ENCODE measurements at regions not wholly inside any gene's neighbourhood (a gene's known extent, or its start where the extent isn't known, plus 50 kb on each side); places are given as distances from the start of the nearest gene placed in this dataset.

GRCh38 chr9:35548571-35548970 lies 56.5 kb upstream of the TESK1 start (continued):
- TF ChIP-seq AHDC1 (CRISPR knock-in tag; IDR thresholded peaks at IDR 0.05; ENCODE audit: borderline replicate concordance): no peak

GRCh38 chr9:35549441-35549840 lies 55.6 kb upstream of the TESK1 start:
- H3K4me1 ChIP-seq (ENCODE audit: insufficient read depth, low read length): peaks cover 11% of the 10 kb centered on the region
- no peak for ATAC-seq
- intact Hi-C loops (cut with micrococcal nuclease; ENCODE audit: unreplicated experiment) (no loop called here), in situ Hi-C loops (cut with HindIII; ENCODE audit: extremely low pct_ligation_motif_present, low pct_unique_long_range_greater_than_20kb) (no loop called here)
- H3K9me3 ChIP-seq (ENCODE audit: low read length): no peaks in the 10 kb centered on the region
- H3K27me3 ChIP-seq (ENCODE audit: control insufficient read depth in 1 of 2, insufficient read depth in 2 of 2, low read length in 2 of 2): no peaks in the 10 kb centered on the region
- H3K79me2 ChIP-seq (ENCODE audit: insufficient read depth, low read length): no peaks in the 10 kb centered on the region
- no peak overlapping the region for H2AFZ ChIP-seq (ENCODE audit: low read length)
- POLR2A ChIA-PET: no interaction called here
- H3K9ac ChIP-seq (ENCODE audit: insufficient read depth, low read depth, low read length): no peak overlapping the region
- FAIRE-seq: no peak
- WGBS (ENCODE audit: low lambda C conversion rate): 97% methylated on average over 4 of the region's 4 CpGs
- no peaks in the 10 kb centered on the region for H4K20me1 ChIP-seq (ENCODE audit: insufficient read depth, low read length)
- no peak for DNase-seq (ENCODE audit: low spot score)
- H3K4me3 ChIP-seq (replicated peaks in 1 of 3; ENCODE audit: insufficient read depth in 1 of 3, low read depth in 2 of 3, low read length in 3 of 3): no peak overlapping the region
- H3K36me3 ChIP-seq (replicated peaks in 1 of 2; ENCODE audit: control insufficient read depth in 1 of 2, insufficient read depth in 2 of 2, low read length in 2 of 2): peaks cover 2 to 11% of the 10 kb centered on the region in 2 experiments; a peak in 1 of 5 replicates
- CTCF ChIA-PET (ENCODE audit: low intra/inter-chr PET ratio, low total read pairs): no interaction called here
- BruUV-seq (replicated peaks): no TSS peak
- H3K27ac ChIP-seq (ENCODE audit: extremely low read length, insufficient read depth, low read length): no peak overlapping the region
- no peak overlapping the region for H3K4me2 ChIP-seq (ENCODE audit: low read depth, low read length)
- TF ChIP-seq MAFG (CRISPR knock-in tag; IDR thresholded peaks at IDR 0.05) (no peak), KIAA2018 (CRISPR knock-in tag; IDR thresholded peaks at IDR 0.05; ENCODE audit: borderline replicate concordance) (no peak), CENPBD1 (CRISPR knock-in tag; IDR thresholded peaks at IDR 0.05; ENCODE audit: borderline replicate concordance, low read depth) (no peak), MIER2 (CRISPR knock-in tag; IDR thresholded peaks at IDR 0.05) (no peak)

Measured in HepG2 (cell line).